GM13976 (cell line): ENCODE measurements at regions not wholly inside any gene's neighbourhood (a gene's known extent, or its start where the extent isn't known, plus 50 kb on each side); places are given as distances from the start of the nearest gene placed in this dataset.

Experiments
- DNase-seq: peaks from one replicate; pipeline ENCODE4 v3.0.0; 2012; ENCODE audit warnings: low spot score
- in situ Hi-C: fragments of 300-500 bp; cut with MboI; formaldehyde crosslinking; loops from one replicate; pipeline ENCODE4 v1.12.0; 2022; ENCODE audit warnings: low sequenced_read_pairs, mixed read lengths, inconsistent platforms; ENCODE audit not compliant: unreplicated experiment
- TF ChIP-seq, protein P1 (sequence below): IDR thresholded peaks from 2 replicates; pipeline ENCODE4 v1.5.1; 2012; ENCODE audit warnings: borderline replicate concordance, mild to moderate bottlenecking; ENCODE audit not compliant: insufficient read depth; ENCODE audit errors: extremely low read depth, missing control alignments, control extremely low read depth

GRCh38 chr14:28704153-28704552, 62.4 kb upstream of the FOXG1 start:
- in situ Hi-C loops: no loop called here
- no peak for DNase-seq

GRCh38 chr14:28707814-28708213, 58.8 kb upstream of the FOXG1 start:
- in situ Hi-C loops: no loop called here
- TF ChIP-seq, protein P1, sequence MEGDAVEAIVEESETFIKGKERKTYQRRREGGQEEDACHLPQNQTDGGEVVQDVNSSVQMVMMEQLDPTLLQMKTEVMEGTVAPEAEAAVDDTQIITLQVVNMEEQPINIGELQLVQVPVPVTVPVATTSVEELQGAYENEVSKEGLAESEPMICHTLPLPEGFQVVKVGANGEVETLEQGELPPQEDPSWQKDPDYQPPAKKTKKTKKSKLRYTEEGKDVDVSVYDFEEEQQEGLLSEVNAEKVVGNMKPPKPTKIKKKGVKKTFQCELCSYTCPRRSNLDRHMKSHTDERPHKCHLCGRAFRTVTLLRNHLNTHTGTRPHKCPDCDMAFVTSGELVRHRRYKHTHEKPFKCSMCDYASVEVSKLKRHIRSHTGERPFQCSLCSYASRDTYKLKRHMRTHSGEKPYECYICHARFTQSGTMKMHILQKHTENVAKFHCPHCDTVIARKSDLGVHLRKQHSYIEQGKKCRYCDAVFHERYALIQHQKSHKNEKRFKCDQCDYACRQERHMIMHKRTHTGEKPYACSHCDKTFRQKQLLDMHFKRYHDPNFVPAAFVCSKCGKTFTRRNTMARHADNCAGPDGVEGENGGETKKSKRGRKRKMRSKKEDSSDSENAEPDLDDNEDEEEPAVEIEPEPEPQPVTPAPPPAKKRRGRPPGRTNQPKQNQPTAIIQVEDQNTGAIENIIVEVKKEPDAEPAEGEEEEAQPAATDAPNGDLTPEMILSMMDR: no peak
- DNase-seq: no peak

More at GRCh38 chr14:28704153-28704552, 62.4 kb upstream of the FOXG1 start:
- TF ChIP-seq, protein P1: no peak

GRCh38 chr14:28709571-28710305, 56.8 kb upstream of the FOXG1 start:
- DNase-seq: no peak
- in situ Hi-C loops: no loop called here
- TF ChIP-seq, protein P1: no peak
